Erythroblast (primary cell): ENCODE measurements at regions not wholly inside any gene's neighbourhood (a gene's known extent, or its start where the extent isn't known, plus 50 kb on each side); places are given as distances from the start of the nearest gene placed in this dataset.

Source experiments
- GATA1 ChIP-seq: IDR thresholded peaks from 2 replicates; pipeline ENCODE4 v1.6.1; 2011; ENCODE audit warnings: low read depth, mild to moderate bottlenecking, control low read depth, low read length, moderate library complexity
- POLR2A ChIP-seq: IDR thresholded peaks from 2 replicates; pipeline ENCODE4 v1.6.1; 2011; ENCODE audit warnings: mild to moderate bottlenecking, low read length

DNA sequence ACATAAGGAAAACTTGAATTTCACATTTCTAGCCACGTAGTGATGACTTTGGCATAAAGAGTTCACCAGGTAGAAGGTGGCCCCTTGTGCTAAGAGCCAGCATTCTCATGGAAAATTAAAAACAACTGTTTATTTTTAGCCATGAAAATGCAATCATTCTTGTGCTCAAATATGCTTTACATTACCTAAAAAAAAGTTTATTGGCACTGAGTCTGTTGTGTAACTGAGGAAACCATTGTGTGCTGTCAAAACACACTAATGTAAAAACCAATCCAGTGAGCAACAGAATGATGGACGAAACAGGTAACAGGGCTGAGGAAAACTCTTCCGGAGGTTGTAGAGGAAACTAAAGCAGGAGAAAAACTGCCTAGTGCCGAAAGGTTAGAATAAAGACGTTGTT, 287.0 kb upstream of the TMC3 start:
- TF ChIP-seq POLR2A, result no peak
- TF ChIP-seq GATA1, result no peak
